H1 (cell line): ENCODE measurements at regions not wholly inside any gene's neighbourhood (a gene's known extent, or its start where the extent isn't known, plus 50 kb on each side); places are given as distances from the start of the nearest gene placed in this dataset.

ENCODE experiments used
- CREB1 ChIP-seq: IDR thresholded peaks from 2 replicates; pipeline ENCODE4 v1.6.1; 2012; ENCODE audit warnings: inconsistent platforms
- EGR1 ChIP-seq: IDR thresholded peaks from 2 replicates; pipeline ENCODE4 v1.6.1; 2011; ENCODE audit warnings: low read depth, low read length, borderline replicate concordance
- EP300 ChIP-seq, 2 experiments: IDR thresholded peaks; 1 replicate in 1 of 2; 2 replicates in 1 of 2; pipeline ENCODE4 v1.6.1; 2011 to 2012; ENCODE audit warnings: low read depth in 2 of 2, low read length in 2 of 2, mild to moderate bottlenecking in 2 of 2, borderline replicate concordance in 1 of 2, inconsistent platforms in 1 of 2, moderate library complexity in 1 of 2
- EZH2 ChIP-seq: fragments of 200-600 bp; sonication (generic); IDR thresholded peaks from 2 replicates; pipeline ENCODE4 v1.7.1; 2012; ENCODE audit warnings: low read depth, mild to moderate bottlenecking, moderate library complexity, low read length, inconsistent platforms; ENCODE audit not compliant: severe bottlenecking
- HDAC2 ChIP-seq, 2 experiments: fragments of 300-600 bp in 1 of 2; sonication (generic) in 1 of 2; IDR thresholded peaks; 2 replicates each; pipeline ENCODE4 v1.6.1; 2011 to 2012; ENCODE audit warnings: low read depth in 2 of 2, low read length in 2 of 2, mild to moderate bottlenecking in 2 of 2, moderate library complexity in 2 of 2, borderline replicate concordance in 1 of 2, inconsistent platforms in 1 of 2
- KDM1A ChIP-seq: fragments of 200-600, 300-600 bp; sonication (generic); IDR thresholded peaks from 2 replicates; pipeline ENCODE4 v1.7.1; 2016; ENCODE audit warnings: mild to moderate bottlenecking, low read length, borderline replicate concordance
- MAFK ChIP-seq: IDR thresholded peaks from 2 replicates; pipeline ENCODE4 v1.6.1; 2012; ENCODE audit warnings: low read depth, mild to moderate bottlenecking, improper control_type of control experiment, low read length
- POLR2A ChIP-seq, 2 experiments: IDR thresholded peaks; 1 replicate in 1 of 2; 2 replicates in 1 of 2; pipeline ENCODE4 v1.6.1; 2011; ENCODE audit warnings: low read depth in 2 of 2, low read length in 2 of 2, mild to moderate bottlenecking in 2 of 2; ENCODE audit errors: control extremely low read depth in 1 of 2
- POLR2AphosphoS5 ChIP-seq: IDR thresholded peaks from 2 replicates; pipeline ENCODE4 v1.6.1; 2011; ENCODE audit warnings: low read depth, low read length
- SP1 ChIP-seq: IDR thresholded peaks from 2 replicates; pipeline ENCODE4 v1.6.1; 2011; ENCODE audit warnings: low read depth, low read length
- SUZ12 ChIP-seq: fragments of 200-600 bp; sonication (generic); IDR thresholded peaks from 2 replicates; pipeline ENCODE4 v1.6.1; 2012; ENCODE audit warnings: mild to moderate bottlenecking, inconsistent platforms, low read length, moderate library complexity, mixed read lengths
- TBP ChIP-seq: IDR thresholded peaks from 2 replicates; pipeline ENCODE4 v1.6.1; 2011; ENCODE audit warnings: low read depth, low read length, improper control_type of control experiment
- TF ChIP-seq, protein P1 (sequence below), 3 experiments: IDR thresholded peaks; 1 replicate in 2 of 3; 2 replicates in 1 of 3; pipeline versions ENCODE4 v1.5.1 to v1.6.1; 2011; ENCODE audit warnings: low read length in 3 of 3, mild to moderate bottlenecking in 3 of 3, inconsistent platforms in 2 of 3, low read depth in 1 of 3, moderate library complexity in 1 of 3; ENCODE audit not compliant: insufficient read depth in 1 of 3; ENCODE audit errors: control extremely low read depth in 1 of 3

DNA sequence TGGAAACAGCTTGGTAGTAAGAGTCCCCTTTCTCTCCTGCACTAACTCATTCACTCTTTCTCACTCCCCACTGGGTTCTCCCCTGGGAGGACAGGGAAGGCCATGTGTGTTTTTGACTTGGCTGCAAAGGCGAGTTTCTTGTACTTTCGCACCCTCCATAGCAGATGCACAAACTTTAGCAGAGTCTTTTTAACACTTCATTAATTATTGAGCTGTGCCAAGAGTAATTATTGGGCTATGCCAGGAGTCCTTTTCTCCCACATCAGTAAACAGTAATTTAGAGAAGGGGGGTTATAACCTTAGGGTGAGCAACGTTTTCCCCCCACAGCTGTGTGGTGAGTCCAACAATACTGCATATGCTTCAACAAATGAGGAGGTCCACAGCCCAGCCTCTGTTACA lies 224.4 kb upstream of the ATP11B start:
- TF ChIP-seq POLR2AphosphoS5 (no peak), TBP (no peak), EGR1 (no peak), EZH2 (no peak), POLR2A (IDR thresholded peaks at IDR 0.05; ENCODE audit: control extremely low read depth in 1 of 2, low read depth in 2 of 2, low read length in 2 of 2) (no peak), CREB1 (no peak), MAFK (no peak), EP300 (IDR thresholded peaks at IDR 0.05; ENCODE audit: borderline replicate concordance in 1 of 2, low read depth in 2 of 2, low read length in 2 of 2) (no peak), SUZ12 (no peak), KDM1A (no peak), HDAC2 (IDR thresholded peaks at IDR 0.05; ENCODE audit: borderline replicate concordance in 1 of 2, low read depth in 2 of 2, low read length in 2 of 2) (no peak), SP1 (no peak)
- TF ChIP-seq, protein P1, sequence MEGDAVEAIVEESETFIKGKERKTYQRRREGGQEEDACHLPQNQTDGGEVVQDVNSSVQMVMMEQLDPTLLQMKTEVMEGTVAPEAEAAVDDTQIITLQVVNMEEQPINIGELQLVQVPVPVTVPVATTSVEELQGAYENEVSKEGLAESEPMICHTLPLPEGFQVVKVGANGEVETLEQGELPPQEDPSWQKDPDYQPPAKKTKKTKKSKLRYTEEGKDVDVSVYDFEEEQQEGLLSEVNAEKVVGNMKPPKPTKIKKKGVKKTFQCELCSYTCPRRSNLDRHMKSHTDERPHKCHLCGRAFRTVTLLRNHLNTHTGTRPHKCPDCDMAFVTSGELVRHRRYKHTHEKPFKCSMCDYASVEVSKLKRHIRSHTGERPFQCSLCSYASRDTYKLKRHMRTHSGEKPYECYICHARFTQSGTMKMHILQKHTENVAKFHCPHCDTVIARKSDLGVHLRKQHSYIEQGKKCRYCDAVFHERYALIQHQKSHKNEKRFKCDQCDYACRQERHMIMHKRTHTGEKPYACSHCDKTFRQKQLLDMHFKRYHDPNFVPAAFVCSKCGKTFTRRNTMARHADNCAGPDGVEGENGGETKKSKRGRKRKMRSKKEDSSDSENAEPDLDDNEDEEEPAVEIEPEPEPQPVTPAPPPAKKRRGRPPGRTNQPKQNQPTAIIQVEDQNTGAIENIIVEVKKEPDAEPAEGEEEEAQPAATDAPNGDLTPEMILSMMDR (IDR thresholded peaks at IDR 0.05; ENCODE audit: control extremely low read depth in 1 of 3, insufficient read depth in 1 of 3, low read depth in 1 of 3, low read length in 3 of 3): no peak
